ENCODE measurements at regions not wholly inside any gene's neighbourhood (a gene's known extent, or its start where the extent isn't known, plus 50 kb on each side); places are given as distances from the start of the nearest gene placed in this dataset.
A peak's percentile ranks its signal among the peaks of the same experiment; 100 is the strongest.
"Not testable (repeated sequence)": the region's sequence is repeated elsewhere in the genome, so short reads cannot be mapped to it uniquely, and the experiment has no call there.

GRCh38 chr1:143905214-143906179 lies 66.3 kb downstream of the FAM72C start:
- DNase-seq = peak; percentile 54

GRCh38 chr1:143904622-143904979 lies 67.2 kb downstream of the FAM72C start:
- DNase-seq = not testable (repeated sequence)

- DNase-seq = not testable (repeated sequence)
These were observed 67.7 kb downstream of the FAM72C start for GRCh38 chr1:143903899-143904621.

DNA sequence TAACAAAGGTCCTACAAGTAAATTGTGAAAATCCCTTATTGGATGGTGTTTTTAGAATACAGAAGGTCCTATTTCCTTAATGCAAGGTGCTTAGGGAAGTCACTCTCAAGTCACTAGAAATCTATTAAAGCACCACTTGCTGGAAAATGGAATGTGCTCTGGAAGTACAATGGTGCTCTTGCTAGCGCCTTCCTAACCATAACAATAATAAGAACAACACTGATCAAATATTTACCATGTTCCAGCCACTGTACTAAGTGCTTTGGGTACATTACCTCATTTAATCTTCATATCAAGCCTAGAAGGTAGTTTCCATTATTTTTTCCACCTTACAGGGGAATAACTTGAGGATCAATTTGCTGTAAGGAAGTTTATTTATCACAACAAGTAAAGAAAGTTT lies 75.4 kb downstream of the FAM72C start:
- not testable (repeated sequence) for DNase-seq

GRCh38 chr1:143884932-143885574 lies 86.7 kb downstream of the FAM72C start:
- DNase-seq = not testable (repeated sequence)

- not testable (repeated sequence) for DNase-seq
These were observed 87.3 kb downstream of the FAM72C start for GRCh38 chr1:143884532-143884931.

DNA sequence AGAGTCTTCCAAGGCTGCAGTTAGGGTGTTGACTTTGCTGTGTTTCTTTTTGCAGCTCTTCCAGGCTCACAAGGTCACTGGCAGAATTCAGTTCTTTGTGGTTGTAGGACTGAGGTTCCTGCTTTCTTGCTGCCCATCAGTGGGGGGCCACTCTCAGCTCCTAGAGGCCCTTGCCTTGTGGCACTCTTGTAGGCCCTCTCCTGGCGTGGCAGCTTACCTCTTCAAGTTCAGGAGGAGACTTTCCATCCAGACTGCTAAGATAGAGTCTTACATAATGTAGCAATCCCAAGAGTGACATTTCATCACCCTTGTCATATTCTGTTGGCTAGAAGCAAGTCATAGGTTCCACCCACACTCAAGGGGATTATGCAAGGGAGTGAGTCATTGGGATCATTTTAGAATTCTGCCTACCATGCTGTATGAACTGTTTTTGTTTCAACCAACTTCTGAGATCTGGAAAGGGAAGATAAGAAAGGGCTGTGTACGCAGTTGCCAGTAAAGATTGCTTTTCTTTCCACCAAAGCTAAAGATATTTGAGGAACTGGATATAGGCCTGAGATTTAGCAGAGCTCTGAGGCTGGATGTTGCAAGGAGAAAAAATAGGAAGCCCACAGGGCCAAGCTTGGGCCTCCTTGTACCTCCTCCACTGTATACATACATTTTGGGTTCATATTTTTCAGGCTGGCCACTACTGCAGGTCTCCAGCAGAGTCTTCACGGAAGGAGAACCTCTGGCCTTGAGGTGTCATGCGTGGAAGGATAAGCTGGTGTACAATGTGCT lies 91.8 kb downstream of the FAM72C start:
- DNase-seq = not testable (repeated sequence)

DNA sequence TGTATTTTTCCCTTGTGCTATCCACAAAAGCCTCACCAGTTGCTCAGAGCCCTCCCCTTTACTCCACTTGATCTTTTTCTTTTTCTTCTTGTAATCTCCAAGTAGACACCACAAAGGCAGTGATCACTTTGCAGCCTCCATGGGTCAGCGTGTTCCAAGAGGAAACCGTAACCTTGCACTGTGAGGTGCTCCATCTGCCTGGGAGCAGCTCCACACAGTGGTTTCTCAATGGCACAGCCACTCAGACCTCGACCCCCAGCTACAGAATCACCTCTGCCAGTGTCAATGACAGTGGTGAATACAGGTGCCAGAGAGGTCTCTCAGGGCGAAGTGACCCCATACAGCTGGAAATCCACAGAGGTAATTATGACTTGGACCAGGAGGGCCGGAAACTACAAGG lies 95.8 kb downstream of the FAM72C start:
- DNase-seq = not testable (repeated sequence)

DNA sequence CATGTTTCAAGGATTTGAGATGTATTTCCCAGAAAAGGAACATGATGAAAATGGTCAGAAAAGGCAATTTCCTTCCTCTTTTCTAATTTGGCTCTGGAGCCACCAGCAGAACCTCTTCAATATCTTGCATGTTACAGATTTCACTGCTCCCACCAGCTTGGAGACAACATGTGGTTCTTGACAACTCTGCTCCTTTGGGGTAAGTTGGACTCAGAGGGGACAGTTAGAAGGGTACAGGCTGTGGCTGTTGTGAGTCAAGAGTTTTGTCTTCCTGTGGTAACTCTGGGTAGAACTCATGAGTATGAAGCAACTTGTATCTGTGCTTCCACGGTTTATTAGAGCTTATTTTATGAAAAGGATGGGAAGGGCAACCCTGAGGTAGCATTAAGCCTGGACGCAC lies 97.2 kb downstream of the FAM72C start:
- not testable (repeated sequence) for DNase-seq

- DNase-seq = not testable (repeated sequence)
These were observed 98.1 kb downstream of the FAM72C start for GRCh38 chr1:143873650-143874049.

DNA sequence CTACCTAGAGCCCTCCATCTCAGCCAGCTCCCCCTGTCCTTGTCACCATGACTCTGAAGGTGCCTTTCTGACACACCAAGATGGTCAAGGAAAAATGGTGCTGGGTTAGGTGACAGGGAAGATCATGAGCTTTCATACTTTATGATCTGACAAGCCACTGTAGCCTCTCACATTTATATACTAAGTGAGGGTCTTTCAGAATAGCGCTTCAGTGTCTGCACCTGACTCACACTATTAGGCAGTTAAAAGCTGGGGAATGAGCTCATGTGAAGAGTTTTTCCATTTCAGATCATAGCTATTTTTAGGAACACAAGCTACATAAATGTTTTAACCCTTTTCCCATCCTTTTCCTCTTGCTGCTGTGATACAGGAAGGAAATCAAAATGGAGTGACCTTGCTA lies 101.4 kb downstream of the FAM72C start:
- DNase-seq = not testable (repeated sequence)

GRCh38 chr1:143867590-143868220 lies 104.1 kb downstream of the FAM72C start:
- DNase-seq = not testable (repeated sequence)

DNA sequence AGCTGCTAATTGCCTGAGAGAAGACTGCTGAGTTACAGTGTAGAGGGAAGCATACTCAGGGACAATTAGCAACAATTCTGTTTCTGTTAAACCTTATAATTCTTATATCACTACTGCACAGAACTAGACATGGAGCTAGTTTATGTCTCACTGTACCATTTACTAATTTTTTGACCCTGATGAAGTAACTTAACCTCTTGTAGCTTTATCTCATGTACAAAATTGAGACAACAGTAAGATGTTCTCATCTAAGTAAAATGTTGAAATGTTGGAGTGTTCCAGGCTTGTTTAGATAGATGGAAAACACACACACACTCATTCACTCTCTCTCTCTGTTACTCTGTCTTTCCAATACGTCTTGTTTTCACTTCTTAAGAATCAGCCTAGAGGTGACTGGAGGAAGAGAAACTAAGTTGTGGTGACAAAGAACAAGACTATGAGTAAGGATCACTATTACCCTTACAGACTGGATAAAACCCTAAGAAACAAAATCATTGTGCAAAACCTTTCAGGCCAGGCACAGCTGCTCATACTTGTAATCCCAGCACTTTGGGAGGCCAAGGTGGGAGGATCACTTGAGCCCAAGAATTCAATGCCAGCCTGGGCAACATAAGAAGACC lies 107.8 kb downstream of the FAM72C start:
- not testable (repeated sequence) for DNase-seq

DNA sequence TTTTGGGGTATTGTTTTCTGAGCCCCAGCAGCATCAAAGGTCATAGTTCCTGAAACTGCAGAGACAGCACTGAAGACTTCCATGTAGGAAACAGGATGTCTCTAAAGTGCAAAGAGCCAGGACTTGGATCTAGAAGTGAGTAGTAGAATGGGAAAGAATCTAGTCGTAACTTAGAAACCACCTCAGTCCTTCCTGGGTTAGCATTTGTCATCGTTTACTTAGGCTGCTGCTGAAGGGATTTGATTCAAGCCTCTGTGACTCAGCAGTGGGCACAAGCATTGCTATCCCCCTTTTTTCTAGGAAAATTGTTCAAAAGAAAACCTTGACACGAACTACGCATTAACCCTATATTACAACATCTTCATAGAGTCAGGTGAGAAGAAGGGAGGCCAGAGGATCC lies 109.1 kb downstream of the FAM72C start:
- not testable (repeated sequence) for DNase-seq

GRCh38 chr1:143861306-143861705 lies 110.5 kb downstream of the FAM72C start:
- DNase-seq = not testable (repeated sequence)

DNA sequence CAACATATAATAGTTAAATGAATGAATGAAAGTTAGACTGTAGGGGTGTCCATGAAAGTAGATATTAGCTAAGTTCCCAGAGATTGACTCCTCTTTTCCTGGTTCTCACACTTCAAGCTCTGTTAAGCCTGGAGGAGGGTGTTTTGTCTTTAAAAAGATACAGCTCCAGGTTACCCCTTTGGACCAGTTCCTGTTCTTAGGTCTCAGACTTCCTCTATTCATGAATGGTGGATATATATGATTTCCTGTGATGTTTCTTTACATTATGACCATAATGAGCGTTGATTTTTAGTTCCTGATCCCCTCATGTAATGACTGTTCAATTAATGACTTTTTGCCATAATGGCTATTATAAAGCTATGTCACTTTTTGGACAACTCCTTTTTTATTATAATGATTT lies 115.9 kb downstream of the FAM72C start:
- DNase-seq = not testable (repeated sequence)

DNA sequence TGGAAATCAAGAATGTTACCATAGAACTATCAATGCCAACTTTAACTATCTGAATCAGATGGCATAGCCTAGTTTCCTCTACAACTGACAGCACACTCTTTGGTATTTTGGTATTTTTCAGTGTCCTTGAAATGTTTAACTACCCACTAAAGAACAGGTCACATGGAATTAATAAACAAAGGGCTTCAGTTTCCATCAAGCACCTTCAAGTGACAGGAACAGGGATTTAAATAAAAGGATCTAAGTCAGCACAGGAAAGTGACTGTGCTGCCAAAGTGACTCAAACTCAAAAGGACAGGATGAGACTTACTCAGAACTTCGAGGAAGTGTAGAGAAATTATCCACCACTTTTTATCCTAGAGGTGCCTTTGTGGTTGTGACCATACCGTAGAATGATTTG lies 117.7 kb downstream of the FAM72C start:
- DNase-seq = not testable (repeated sequence)

DNA sequence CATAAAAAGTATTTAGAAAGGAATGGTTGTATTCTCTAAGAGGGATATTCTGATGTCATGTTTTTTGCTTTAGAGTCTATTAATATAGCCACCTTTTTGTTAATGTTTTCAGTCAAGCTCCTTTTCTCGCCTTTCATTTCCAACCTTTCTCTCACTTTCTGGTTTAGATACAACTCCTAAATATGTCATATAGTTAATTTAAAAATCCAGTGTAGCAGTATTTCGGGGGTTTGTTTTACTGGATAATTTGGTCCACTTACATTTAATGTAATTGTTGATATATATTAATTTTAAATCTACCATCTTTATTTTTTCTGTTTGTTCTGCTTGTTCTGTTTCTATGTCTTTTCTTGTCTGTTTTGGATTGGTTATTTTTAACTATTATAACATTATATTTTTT lies 121.1 kb downstream of the FAM72C start:
- DNase-seq = not testable (repeated sequence)

DNA sequence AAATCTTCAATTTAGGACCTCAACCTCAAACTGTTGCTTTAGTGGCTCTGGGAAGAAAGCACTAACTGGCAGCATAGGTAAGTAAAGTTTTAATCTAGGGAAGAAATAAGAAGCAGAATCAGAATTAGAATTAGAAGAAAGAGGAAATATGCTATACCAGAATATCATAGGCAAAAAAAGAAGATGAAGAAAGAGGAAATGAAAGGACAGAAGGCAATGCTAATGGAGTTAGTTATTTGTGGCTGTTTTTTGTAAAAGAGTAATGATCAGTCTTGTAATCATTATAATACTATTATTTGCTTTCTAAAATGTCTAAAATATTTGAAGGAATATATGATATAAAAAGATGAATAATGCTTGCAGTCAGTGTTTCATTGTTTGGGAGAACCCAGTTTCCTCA lies 122.9 kb downstream of the FAM72C start:
- not testable (repeated sequence) for DNase-seq

GRCh38 chr1:143845193-143845592 lies 126.6 kb downstream of the FAM72C start:
- not testable (repeated sequence) for DNase-seq

GRCh38 chr1:143842058-143842457 lies 129.7 kb downstream of the FAM72C start:
- DNase-seq = not testable (repeated sequence)
